ENCODE measurements at regions not wholly inside any gene's neighbourhood (a gene's known extent, or its start where the extent isn't known, plus 50 kb on each side); places are given as distances from the start of the nearest gene placed in this dataset.
"Not testable (repeated sequence)": the region's sequence is repeated elsewhere in the genome, so short reads cannot be mapped to it uniquely, and the experiment has no call there.

- DNase-seq (ENCODE audit: low spot score), result no peak
These were observed 303.5 kb downstream of the TBC1D4 start for GRCh38 chr13:75178436-75178835.

DNA sequence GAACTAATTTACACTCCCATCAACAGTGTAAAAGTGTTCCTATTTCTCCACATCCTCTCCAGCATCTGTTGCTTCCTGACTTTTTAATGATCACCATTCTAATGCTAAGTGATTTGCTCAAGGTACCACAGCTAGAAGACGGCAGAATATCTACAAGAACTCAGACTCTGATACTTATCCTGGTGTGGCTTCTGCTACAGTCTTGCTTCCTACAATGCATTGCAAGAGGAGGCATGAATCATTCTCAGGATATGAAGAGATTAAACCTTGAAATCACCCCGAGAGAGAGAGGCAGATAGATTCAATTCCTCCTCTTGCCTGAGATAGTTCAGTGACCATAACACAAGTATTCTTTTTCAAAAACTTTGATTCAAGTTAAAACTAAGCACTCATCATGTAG is 306.4 kb downstream of the TBC1D4 start:
- DNase-seq (ENCODE audit: low spot score), result no peak

DNA sequence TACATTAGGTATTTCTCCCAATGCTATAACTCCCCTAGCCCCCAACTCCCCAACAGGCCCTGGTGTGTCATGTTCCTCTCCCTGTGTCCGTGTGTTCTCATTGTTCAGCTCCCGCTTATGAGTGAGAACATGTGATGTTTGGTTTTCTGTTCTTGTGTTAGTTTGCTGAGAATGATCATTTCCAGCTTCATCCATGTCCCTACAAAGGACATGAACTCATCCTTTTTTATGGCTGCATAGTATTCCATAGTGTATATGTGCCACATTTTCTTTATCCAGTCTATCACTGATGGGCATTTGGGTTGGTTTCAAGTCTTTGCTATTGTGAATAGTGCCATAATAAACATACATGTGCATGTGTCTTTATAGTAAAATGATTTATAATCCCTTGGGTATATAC is 306.9 kb downstream of the TBC1D4 start:
- DNase-seq (ENCODE audit: low spot score), result not testable (repeated sequence)

- DNase-seq (ENCODE audit: low spot score), result no peak
These were observed 307.5 kb downstream of the TBC1D4 start for GRCh38 chr13:75174481-75174880.

GRCh38 chr13:75173457-75174356 is 308.3 kb downstream of the TBC1D4 start:
- DNase-seq (ENCODE audit: low spot score), result no peak

- DNase-seq (ENCODE audit: low spot score), result no peak
These were observed 311.7 kb downstream of the TBC1D4 start for GRCh38 chr13:75170311-75170710.

GRCh38 chr13:75165543-75166230 is 316.3 kb downstream of the TBC1D4 start:
- DNase-seq (ENCODE audit: low spot score), result no peak

DNA sequence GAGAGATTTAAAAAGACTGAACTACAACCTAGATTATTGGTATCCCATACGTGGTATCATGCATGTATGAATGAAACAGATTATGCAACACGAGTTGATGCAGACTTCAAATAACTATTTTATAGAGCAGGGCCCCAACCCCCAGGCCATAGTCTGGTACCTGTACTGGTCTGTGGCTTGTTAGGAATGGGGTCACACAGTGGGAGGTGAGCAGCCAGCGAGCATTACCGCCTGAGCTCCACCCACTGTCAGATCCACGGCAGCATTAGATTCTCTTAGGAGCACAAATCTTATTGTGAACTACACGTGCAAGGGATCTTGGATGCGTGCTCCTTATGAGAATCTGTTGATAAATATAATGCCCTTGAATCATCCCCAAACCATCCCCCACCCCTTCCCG is 320.2 kb downstream of the TBC1D4 start:
- no peak for DNase-seq (ENCODE audit: low spot score)

- no peak for DNase-seq (ENCODE audit: low spot score)
These were observed 321.0 kb downstream of the TBC1D4 start for GRCh38 chr13:75160984-75161383.

DNA sequence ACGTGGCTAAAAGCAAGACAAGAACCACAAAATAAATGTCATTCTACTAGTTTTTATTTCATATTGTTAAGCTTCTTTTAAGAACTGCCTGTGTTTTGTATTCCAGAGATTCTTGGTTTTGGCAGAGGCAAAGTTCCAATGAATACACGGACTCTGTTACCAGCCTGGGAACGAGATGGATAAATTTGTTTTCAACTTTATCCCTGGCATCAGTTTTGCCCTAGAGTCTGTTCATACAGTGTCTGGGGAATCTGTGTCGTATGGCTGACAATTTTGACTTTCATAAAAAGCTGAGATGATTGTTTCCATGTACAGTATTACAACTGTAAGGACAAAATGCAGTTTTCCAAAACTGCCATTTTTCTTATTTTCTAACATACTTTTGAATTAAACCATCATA is 327.6 kb downstream of the TBC1D4 start:
- no peak for DNase-seq (ENCODE audit: low spot score)

GRCh38 chr13:75153834-75154233 is 328.1 kb downstream of the TBC1D4 start:
- no peak for DNase-seq (ENCODE audit: low spot score)

DNA sequence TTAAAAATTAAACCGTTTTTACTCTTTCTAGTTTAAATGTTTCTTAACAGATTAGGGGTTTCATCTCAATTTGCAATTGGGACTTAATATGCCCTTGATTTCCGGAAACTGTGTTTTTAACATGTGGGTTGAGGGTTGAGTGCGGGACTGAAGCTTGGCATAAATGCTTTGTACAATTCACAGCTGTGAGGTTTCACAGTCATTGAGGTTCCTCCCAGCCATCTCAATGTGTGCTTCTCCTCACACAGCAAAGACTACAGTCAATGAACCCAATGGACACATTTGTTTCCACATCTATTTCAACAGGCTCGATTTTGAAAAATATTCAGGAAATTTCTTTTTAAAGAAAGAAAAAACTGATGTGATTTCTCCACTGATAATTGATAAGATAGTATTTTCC is 328.6 kb downstream of the TBC1D4 start:
- no peak for DNase-seq (ENCODE audit: low spot score)

- no peak for DNase-seq (ENCODE audit: low spot score)
These were observed 330.8 kb downstream of the TBC1D4 start for GRCh38 chr13:75151081-75151643.

DNA sequence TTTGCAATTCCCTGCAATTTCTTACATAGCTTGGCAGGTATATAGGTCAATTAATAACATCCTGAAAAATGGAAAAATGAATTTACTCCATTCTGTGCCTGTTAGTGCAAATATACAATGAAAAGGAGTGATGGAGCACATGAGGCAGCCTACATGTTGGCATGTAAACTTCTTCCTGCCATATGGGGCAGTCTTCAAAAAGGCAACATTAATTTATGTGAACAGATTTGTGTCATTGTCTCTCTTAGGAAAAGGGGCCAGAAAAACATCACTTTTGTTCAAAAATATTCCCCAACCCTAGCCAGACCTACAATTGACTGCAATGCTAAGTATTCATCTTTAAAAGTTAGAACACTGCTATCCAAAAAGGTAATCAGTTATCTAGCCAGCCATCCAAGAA is 332.2 kb downstream of the TBC1D4 start:
- DNase-seq (ENCODE audit: low spot score), result no peak

DNA sequence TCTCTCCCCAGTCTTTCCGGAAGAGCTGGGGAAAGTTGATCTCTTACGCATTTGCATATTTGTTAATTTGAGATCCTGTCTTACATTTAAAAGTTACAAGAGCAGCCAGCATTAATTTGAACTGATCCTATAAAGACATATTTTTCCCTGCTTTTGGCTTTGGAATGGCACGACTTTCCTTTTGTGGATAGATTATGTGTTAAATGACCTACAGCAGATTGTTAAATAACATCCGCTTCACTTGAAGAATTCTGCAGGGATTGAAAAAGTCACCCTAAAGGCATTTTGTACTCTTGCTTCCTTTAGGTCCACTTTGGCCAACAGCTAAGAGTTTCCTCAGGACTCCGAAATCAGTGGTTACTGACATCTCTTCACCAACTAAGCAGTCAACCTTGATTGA is 334.0 kb downstream of the TBC1D4 start:
- no peak for DNase-seq (ENCODE audit: low spot score)

- DNase-seq (ENCODE audit: low spot score), result no peak
These were observed 335.5 kb downstream of the TBC1D4 start for GRCh38 chr13:75146436-75146835.

DNA sequence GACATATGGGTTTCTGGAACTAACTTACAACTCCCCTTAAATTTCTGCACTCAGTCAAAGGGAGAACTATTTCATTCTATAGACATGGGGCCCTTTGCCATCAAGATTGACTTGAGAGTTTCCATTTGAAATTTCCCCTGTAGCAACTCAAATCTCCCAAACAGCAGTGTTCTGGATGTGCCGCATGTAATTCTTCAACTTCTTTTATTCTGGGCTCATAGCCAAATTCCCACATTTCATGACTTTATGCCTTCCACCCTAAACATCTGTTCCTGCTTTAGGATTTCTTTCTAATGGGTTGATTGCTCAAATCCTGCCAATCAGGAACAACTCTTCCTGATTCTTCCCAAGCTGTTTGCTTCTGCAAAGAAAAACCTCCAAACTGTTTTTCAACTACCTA is 336.0 kb downstream of the TBC1D4 start:
- no peak for DNase-seq (ENCODE audit: low spot score)

DNA sequence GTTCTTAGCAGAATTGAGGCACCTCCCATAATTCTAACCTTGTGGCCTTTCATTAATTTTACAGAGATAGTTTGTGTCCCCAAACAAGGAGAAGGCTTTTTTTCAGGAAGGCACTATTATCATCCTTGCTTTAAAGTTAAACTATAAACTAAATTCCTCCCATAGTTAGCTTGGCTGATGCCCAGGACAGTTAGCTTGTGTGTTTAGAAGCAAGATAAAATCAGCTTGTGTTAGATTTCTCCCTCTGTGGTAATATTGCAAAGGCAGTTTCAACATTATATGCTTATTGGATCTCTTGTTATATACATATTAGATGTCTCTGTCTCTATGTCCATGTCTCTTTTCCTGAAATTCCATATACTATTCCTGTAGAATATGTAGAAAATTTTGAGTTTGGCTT is 342.7 kb downstream of the TBC1D4 start:
- DNase-seq (ENCODE audit: low spot score), result no peak

DNA sequence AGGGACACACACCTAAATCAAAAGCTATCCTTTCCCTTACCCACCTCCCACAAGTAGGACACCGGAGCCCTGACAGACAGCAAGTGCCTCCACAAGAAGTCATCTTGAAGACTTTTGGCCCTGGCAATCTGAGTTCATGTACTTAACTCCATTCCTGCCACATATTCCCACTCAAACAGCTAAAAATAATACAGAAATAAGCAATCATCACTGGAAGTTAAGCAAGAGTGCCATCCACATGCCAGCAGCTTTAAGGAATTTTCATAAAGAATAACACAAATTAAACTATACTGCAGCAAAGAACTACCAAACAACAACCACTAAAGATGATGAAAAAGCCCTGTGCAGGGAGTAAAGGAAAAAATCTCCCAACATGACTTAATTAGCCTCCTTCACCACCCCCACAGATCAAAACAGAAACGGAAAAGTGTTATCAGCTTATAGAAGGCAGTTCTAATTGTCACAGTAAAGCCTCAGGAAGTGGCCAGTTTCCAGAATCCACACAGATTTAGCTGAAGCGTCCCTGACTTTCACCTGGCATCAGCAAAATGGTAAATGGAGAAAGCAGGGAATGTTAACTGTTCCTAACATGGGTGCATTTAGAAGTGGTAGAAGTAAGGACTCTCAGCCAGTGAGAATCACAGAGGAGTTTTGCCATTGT is 343.9 kb downstream of the TBC1D4 start:
- no peak for DNase-seq (ENCODE audit: low spot score)

DNA sequence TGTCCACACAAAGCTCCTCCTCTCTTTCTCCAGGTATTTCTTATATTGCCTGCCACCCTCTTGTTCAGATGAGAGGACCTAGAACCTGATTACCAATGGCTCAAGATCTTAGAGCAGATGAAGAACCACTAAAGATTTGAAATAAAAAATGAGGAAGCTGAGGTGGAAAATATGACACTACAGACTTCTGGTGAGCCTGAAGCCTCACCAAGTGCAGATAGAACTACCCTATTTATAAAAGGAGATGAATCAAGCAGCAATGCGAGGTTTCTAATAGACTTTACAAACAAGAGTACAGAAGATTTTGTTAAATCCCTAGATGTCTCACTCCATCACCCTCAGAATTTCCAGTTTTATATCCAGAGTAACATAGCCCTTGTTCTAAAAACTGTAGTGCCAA is 345.8 kb downstream of the TBC1D4 start:
- no peak for DNase-seq (ENCODE audit: low spot score)

DNA sequence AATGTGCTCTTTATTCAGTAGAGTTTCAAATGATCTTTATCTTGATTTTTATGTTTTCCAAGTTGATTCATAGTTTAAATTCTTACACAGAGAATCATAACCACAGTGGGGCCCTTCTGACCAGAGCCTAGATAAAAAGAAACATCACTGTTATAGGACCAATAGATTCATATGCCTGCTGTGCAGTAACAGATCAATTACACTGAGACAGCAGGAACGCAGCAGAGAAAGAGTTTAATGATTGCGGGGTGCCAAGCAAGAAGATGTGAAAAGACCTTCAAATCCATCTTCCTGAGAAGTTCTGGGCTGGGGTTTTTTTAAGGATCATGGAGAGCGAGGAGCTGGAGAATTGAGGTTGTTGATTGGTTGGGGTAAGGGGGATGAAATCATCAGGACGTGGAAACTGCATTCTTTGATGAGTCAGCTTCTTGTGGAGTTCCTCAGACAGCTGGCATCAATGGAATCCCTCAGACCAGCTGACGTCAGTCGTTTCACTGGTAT is 346.6 kb downstream of the TBC1D4 start:
- DNase-seq (ENCODE audit: low spot score), result no peak
